ENCODE measurements at regions not wholly inside any gene's neighbourhood (a gene's known extent, or its start where the extent isn't known, plus 50 kb on each side); places are given as distances from the start of the nearest gene placed in this dataset.

- no peak overlapping the region for H3K4me3 ChIP-seq (replicated peaks in 1 of 3; ENCODE audit: insufficient read depth in 1 of 3, low read depth in 1 of 3, low read length in 3 of 3)
- H4K20me1 ChIP-seq (replicated peaks; ENCODE audit: control insufficient read depth, extremely low read depth, insufficient read depth, low read length), result no peaks in the 10 kb centered on the region
- H3K9me3 ChIP-seq (replicated peaks; ENCODE audit: control insufficient read depth, insufficient read depth, low read length), result peaks cover 8% of the 10 kb centered on the region
- H3K79me2 ChIP-seq (ENCODE audit: control insufficient read depth, insufficient read depth, low read length), result no peaks in the 10 kb centered on the region
- no peak overlapping the region for H3K4me2 ChIP-seq (ENCODE audit: insufficient read depth, low read length)
- ChIA-PET CTCF (no interaction called here), POLR2A (no interaction called here)
- H2AFZ ChIP-seq (ENCODE audit: low read depth, low read length), result no peak overlapping the region
- H3K36me3 ChIP-seq (ENCODE audit: control insufficient read depth in 2 of 2, extremely low read depth in 1 of 2, insufficient read depth in 2 of 2, low read length in 2 of 2), result no peaks in the 10 kb centered on the region
- no peak for FAIRE-seq
- H3K9me1 ChIP-seq (replicated peaks; ENCODE audit: control insufficient read depth, extremely low read depth, insufficient read depth, low read length), result no peaks in the 10 kb centered on the region
- BruUV-seq (replicated peaks), result no TSS peak
- no peak overlapping the region for H3K27ac ChIP-seq (ENCODE audit: insufficient read depth, low read depth, low read length)
- no peak overlapping the region for H3K9ac ChIP-seq (replicated peaks; ENCODE audit: extremely low read depth, insufficient read depth, low read length)
- no peaks in the 10 kb centered on the region for H3K4me1 ChIP-seq (ENCODE audit: control insufficient read depth, extremely low read depth, insufficient read depth, low read length)
- dilution Hi-C loops (cut with MboI; ENCODE audit: extremely low pct_ligation_motif_present, low sequenced_read_pairs) (no loop called here), intact Hi-C loops (cut with micrococcal nuclease) (no loop called here)
- H3K27me3 ChIP-seq (ENCODE audit: control insufficient read depth in 2 of 2, insufficient read depth in 2 of 2, low read length in 2 of 2), result no peaks in the 10 kb centered on the region
- TF ChIP-seq, protein P1, sequence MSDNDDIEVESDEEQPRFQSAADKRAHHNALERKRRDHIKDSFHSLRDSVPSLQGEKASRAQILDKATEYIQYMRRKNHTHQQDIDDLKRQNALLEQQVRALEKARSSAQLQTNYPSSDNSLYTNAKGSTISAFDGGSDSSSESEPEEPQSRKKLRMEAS (IDR thresholded peaks at IDR 0.05; ENCODE audit: insufficient read depth, insufficient read length), result no peak
- no peak for TF ChIP-seq JUN (IDR thresholded peaks at IDR 0.05; ENCODE audit: borderline replicate concordance, insufficient read depth, insufficient read length, low read depth)
- no peak for TF ChIP-seq GATA2 (IDR thresholded peaks at IDR 0.05; ENCODE audit: insufficient read depth, insufficient read length, low read depth, low read length)
- no peak for TF ChIP-seq MYC (IDR thresholded peaks at IDR 0.05; ENCODE audit: low read depth, low read length)
- TF ChIP-seq FOS (IDR thresholded peaks at IDR 0.05; ENCODE audit: borderline replicate concordance, insufficient read depth, low read length), result no peak
- no peak for TF ChIP-seq EZH2 (IDR thresholded peaks at IDR 0.05; ENCODE audit: borderline replicate concordance, low read depth, low read length, severe bottlenecking)
- TF ChIP-seq POLR2A (IDR thresholded peaks at IDR 0.05; ENCODE audit: low read depth, low read length), result no peak
- TF ChIP-seq POLR2AphosphoS5 (IDR thresholded peaks at IDR 0.05; ENCODE audit: insufficient read depth, low read depth, low read length), result no peak
- TF ChIP-seq, protein P2, sequence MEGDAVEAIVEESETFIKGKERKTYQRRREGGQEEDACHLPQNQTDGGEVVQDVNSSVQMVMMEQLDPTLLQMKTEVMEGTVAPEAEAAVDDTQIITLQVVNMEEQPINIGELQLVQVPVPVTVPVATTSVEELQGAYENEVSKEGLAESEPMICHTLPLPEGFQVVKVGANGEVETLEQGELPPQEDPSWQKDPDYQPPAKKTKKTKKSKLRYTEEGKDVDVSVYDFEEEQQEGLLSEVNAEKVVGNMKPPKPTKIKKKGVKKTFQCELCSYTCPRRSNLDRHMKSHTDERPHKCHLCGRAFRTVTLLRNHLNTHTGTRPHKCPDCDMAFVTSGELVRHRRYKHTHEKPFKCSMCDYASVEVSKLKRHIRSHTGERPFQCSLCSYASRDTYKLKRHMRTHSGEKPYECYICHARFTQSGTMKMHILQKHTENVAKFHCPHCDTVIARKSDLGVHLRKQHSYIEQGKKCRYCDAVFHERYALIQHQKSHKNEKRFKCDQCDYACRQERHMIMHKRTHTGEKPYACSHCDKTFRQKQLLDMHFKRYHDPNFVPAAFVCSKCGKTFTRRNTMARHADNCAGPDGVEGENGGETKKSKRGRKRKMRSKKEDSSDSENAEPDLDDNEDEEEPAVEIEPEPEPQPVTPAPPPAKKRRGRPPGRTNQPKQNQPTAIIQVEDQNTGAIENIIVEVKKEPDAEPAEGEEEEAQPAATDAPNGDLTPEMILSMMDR (IDR thresholded peaks at IDR 0.05; ENCODE audit: extremely low read depth in 1 of 2, insufficient read depth in 1 of 2, low read depth in 1 of 2, low read length in 2 of 2), result no peak
- DNase-seq (ENCODE audit: low read depth, low spot score), result no peak
Measured at GRCh38 chr1:4277598-4277997, 376.8 kb upstream of the AJAP1 start.
